ENCODE measurements at regions not wholly inside any gene's neighbourhood (a gene's known extent, or its start where the extent isn't known, plus 50 kb on each side); places are given as distances from the start of the nearest gene placed in this dataset.

DNA sequence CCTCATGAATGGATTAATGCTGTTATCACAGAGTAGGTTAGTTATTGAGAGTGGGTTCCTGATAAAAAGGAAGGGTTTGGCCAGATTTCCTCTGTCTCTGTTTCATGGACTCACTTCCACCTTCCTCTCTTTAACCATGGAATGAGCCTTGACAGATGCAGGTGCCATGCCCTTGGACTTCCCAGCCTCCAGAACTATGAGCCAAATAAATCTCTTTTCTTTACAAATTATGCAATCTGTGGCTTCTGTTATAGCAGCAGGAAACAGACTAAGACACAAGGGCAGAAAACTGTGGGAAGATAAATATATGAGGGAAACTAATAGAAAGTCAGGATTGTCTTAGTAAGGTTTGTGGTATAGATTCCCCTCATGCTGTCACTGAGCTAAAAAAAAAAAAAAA lies 106.5 kb downstream of the QRSL1 start:
- no peak overlapping the region for H3K27ac ChIP-seq (ENCODE audit: low read length)
- no peaks in the 10 kb centered on the region for H3K27me3 ChIP-seq (ENCODE audit: insufficient read depth, low read length)
- no peaks in the 10 kb centered on the region for H3K4me1 ChIP-seq (ENCODE audit: insufficient read depth, low read length)
- no peaks in the 10 kb centered on the region for H3K36me3 ChIP-seq (ENCODE audit: insufficient read depth, low read depth, low read length)
- no peak overlapping the region for H3K4me3 ChIP-seq (ENCODE audit: low read length)
- H3K9me3 ChIP-seq (ENCODE audit: insufficient read depth, low read depth, low read length) = no peaks in the 10 kb centered on the region
- no peak overlapping the region for H3K9ac ChIP-seq (ENCODE audit: low read depth, low read length)

DNA sequence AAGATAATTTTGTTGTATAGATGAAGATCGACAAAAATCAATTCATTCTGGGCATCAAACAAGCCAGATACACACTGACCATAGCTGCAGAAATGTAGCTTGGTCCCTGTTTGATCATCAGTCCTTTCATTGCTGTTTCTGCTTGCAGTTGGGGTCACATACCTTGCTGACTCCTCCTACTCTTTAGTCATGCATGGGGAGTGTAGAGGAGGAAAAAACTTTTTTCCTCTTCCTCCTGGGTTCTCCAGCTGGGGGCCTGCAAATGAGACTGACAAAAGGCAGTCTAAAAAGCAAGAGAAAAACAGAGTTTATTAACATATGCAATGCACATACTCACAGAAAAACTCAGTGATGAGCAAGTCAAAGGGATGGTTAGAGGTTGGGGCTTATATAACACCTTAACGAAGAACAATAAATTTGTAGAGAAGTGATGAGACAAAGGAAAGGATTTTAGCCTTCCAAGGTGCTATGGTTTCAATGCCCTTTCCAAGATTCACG lies 105.8 kb downstream of the QRSL1 start:
- Histone ChIP-seq H3K9ac (ENCODE audit: low read depth, low read length) (no peak overlapping the region), H3K4me3 (ENCODE audit: low read length) (no peak overlapping the region), H3K4me1 (ENCODE audit: insufficient read depth, low read length) (no peaks in the 10 kb centered on the region), H3K36me3 (ENCODE audit: insufficient read depth, low read depth, low read length) (no peaks in the 10 kb centered on the region), H3K27ac (ENCODE audit: low read length) (no peak overlapping the region), H3K9me3 (ENCODE audit: insufficient read depth, low read depth, low read length) (no peaks in the 10 kb centered on the region), H3K27me3 (ENCODE audit: insufficient read depth, low read length) (no peaks in the 10 kb centered on the region)

DNA sequence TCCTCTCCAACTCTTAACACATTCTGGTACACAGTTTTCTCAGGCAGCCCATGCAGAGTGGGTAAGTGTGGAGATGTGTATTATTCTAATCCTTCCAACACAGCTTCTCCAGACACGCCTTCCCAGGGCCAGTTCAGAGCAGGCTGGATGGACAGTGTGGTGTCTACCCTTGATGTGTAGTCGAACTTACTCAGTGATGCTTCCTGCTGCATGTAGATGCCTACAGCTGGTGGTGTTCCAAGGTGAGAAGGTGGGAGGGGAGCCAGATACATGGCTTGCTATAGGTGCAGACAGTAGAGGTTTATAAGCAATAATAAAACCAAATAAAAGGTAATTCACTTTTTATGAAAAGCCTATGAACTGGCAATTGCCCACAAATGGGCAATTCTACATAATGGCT lies 104.0 kb downstream of the QRSL1 start:
- no peak overlapping the region for H3K27ac ChIP-seq (ENCODE audit: low read length)
- H3K4me1 ChIP-seq (ENCODE audit: insufficient read depth, low read length) = no peaks in the 10 kb centered on the region
- H3K4me3 ChIP-seq (ENCODE audit: low read length) = no peak overlapping the region

DNA sequence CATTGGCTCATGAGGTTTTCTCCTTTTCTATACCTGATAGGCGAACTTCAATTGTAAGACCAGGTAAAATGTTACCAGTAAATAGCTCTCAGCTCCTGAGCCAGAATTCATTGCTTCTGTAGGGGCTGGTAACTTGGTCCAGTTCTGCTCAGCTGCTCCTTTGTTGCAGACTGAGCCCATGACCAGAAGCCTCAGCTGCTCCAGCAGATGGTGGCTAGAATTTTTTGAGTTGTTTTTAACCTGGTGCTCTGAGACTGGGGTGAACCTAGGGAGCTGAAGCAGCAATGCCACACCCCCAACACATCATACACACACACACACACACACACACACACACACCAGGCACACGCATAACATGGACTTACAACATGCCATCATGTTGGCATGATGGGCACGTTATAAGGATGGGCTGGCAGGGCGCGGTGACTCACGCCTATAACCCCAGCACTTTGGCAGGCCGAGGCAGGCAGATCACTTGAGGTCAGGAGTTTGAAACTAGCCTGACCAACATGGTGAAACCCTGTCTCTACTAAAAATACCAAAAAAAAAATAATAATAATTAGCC lies 103.1 kb downstream of the QRSL1 start:
- no peaks in the 10 kb centered on the region for H3K36me3 ChIP-seq (ENCODE audit: insufficient read depth, low read depth, low read length)
- no peaks in the 10 kb centered on the region for H3K9me3 ChIP-seq (ENCODE audit: insufficient read depth, low read depth, low read length)
- no peaks in the 10 kb centered on the region for H3K27me3 ChIP-seq (ENCODE audit: insufficient read depth, low read length)
- no peak overlapping the region for H3K27ac ChIP-seq (ENCODE audit: low read length)
- H3K4me3 ChIP-seq (ENCODE audit: low read length) = no peak overlapping the region
- no peaks in the 10 kb centered on the region for H3K4me1 ChIP-seq (ENCODE audit: insufficient read depth, low read length)
- H3K9ac ChIP-seq (ENCODE audit: low read depth, low read length) = no peak overlapping the region

More for the DNA sequence above, 104.0 kb downstream of the QRSL1 start:
- Histone ChIP-seq H3K36me3 (ENCODE audit: insufficient read depth, low read depth, low read length) (no peaks in the 10 kb centered on the region), H3K27me3 (ENCODE audit: insufficient read depth, low read length) (no peaks in the 10 kb centered on the region), H3K9me3 (ENCODE audit: insufficient read depth, low read depth, low read length) (no peaks in the 10 kb centered on the region), H3K9ac (ENCODE audit: low read depth, low read length) (no peak overlapping the region)

DNA sequence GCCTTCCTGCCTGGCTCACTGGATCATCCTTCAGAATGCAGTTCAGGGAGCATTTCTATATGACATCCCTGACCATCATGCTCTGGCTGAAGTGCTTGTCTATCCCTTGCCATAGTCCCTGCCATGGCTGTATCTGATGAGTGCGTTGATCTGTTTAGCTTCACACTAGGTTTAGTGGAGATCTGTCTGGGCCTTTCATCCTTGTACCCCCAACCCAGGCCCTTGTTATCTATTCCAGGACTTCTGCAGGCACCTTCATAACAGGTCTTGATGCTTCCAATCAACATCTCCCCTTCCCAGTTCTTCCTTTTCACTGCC lies 102.4 kb downstream of the QRSL1 start:
- Histone ChIP-seq H3K36me3 (ENCODE audit: insufficient read depth, low read depth, low read length) (no peaks in the 10 kb centered on the region), H3K9ac (ENCODE audit: low read depth, low read length) (no peak overlapping the region), H3K4me1 (ENCODE audit: insufficient read depth, low read length) (no peaks in the 10 kb centered on the region), H3K4me3 (ENCODE audit: low read length) (no peak overlapping the region), H3K27ac (ENCODE audit: low read length) (no peak overlapping the region), H3K27me3 (ENCODE audit: insufficient read depth, low read length) (no peaks in the 10 kb centered on the region), H3K9me3 (ENCODE audit: insufficient read depth, low read depth, low read length) (no peaks in the 10 kb centered on the region)

DNA sequence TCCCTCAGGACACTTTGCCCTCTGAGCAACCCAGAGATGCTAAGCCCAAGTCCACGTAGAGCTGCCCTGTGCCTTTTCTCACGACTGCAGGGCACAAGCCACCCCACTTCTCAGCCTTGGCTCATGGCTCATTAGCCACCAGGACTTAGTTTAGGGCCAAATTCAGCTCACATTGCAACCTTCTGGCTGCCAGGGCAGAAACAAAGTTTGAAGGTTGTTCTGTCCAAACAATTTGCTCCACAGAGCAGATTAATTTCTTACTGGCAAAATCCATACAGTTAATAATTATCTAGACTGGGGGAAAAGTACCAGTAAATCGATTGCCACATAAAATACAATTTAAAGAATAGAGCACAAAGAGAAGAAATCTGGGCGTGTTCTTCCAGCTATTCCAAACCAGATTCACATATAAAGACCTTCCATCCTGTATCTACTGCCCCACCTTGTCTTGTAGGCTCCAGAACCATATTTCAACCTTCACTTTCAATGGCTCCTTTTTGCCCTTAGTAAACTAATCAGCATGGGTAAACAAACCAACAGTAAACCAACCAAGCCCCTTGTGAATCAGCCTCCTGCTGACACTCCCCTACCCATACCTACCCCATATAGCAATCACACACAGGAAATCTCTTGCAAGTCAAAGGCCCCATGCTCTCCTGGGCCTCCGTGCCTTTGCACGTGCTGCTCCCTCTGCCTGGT lies 101.9 kb downstream of the QRSL1 start:
- no peak overlapping the region for H3K9ac ChIP-seq (ENCODE audit: low read depth, low read length)

DNA sequence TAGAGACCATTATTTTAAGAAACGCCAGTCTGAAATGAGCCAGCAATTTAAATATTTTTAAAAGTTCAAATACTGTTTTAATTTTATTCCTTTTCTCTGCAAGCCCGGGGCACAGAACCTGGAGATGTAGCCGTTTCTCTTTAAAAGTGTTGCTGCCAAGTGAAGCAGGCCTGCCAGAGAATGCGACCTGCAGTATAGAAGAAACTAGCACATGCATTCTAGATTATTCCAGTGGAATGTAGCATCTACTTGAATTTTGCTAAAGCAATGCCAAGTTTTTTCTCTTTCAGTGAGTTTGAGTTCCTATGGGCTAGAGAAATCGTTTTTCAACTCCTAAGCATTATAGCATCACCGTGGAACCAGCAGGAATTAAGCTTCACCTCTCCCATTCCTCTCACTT lies 101.3 kb downstream of the QRSL1 start:
- Histone ChIP-seq H3K4me3 (ENCODE audit: low read length) (no peak overlapping the region), H3K9me3 (ENCODE audit: insufficient read depth, low read depth, low read length) (no peaks in the 10 kb centered on the region), H3K4me1 (ENCODE audit: insufficient read depth, low read length) (no peaks in the 10 kb centered on the region), H3K27ac (ENCODE audit: low read length) (no peak overlapping the region), H3K27me3 (ENCODE audit: insufficient read depth, low read length) (no peaks in the 10 kb centered on the region), H3K36me3 (ENCODE audit: insufficient read depth, low read depth, low read length) (no peaks in the 10 kb centered on the region), H3K9ac (ENCODE audit: low read depth, low read length) (no peak overlapping the region)

More for the DNA sequence above, 101.9 kb downstream of the QRSL1 start:
- H3K27ac ChIP-seq (ENCODE audit: low read length) = no peak overlapping the region
- H3K4me1 ChIP-seq (ENCODE audit: insufficient read depth, low read length) = no peaks in the 10 kb centered on the region
- H3K27me3 ChIP-seq (ENCODE audit: insufficient read depth, low read length) = no peaks in the 10 kb centered on the region
- no peaks in the 10 kb centered on the region for H3K36me3 ChIP-seq (ENCODE audit: insufficient read depth, low read depth, low read length)
- no peaks in the 10 kb centered on the region for H3K9me3 ChIP-seq (ENCODE audit: insufficient read depth, low read depth, low read length)
- no peak overlapping the region for H3K4me3 ChIP-seq (ENCODE audit: low read length)

DNA sequence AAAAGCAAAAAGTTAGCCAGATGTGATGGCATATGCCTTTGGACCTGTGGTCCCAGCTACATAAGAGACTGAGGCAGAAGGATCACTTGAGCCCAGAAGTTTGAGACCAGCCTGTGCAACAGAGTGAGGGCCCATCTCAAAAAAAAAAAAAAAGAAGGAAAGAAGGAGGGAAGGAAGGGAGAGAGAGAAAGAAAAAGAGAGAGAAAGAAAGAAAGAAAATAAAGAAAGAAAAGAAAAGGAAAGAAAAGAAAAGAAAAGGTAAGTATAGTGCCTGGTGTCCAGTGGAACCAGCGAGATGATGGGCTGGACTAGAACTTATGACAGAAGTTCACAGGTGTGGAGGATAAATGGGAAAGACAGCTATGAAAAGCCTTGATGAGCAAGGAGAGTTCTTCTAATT lies 100.9 kb downstream of the QRSL1 start:
- no peaks in the 10 kb centered on the region for H3K36me3 ChIP-seq (ENCODE audit: insufficient read depth, low read depth, low read length)
- no peaks in the 10 kb centered on the region for H3K27me3 ChIP-seq (ENCODE audit: insufficient read depth, low read length)
- no peak overlapping the region for H3K9ac ChIP-seq (ENCODE audit: low read depth, low read length)
- H3K4me1 ChIP-seq (ENCODE audit: insufficient read depth, low read length) = no peaks in the 10 kb centered on the region
- no peak overlapping the region for H3K27ac ChIP-seq (ENCODE audit: low read length)
- no peak overlapping the region for H3K4me3 ChIP-seq (ENCODE audit: low read length)
- no peaks in the 10 kb centered on the region for H3K9me3 ChIP-seq (ENCODE audit: insufficient read depth, low read depth, low read length)

DNA sequence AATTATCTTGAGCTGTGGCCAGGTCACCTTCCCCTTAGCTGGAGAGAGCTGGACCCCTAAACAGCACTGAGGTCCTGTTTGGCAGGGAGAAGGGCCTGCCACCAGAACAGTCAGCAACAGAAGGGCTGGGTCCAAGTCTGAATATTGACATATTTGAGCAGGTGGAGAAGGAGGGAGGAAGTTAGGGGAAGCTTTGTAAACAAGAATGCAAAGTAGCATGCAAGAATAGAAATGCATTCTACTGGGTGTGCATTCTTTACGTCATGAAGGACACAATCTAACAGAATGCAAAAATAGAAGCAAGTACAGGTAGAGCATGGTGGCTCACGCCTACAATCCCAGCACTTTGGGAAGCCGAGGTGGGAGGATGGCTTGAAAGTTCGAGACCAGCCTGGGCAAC lies 100.5 kb downstream of the QRSL1 start:
- H3K27ac ChIP-seq (ENCODE audit: low read length) = no peak overlapping the region
- no peaks in the 10 kb centered on the region for H3K27me3 ChIP-seq (ENCODE audit: insufficient read depth, low read length)
- H3K4me1 ChIP-seq (ENCODE audit: insufficient read depth, low read length) = no peaks in the 10 kb centered on the region
- H3K36me3 ChIP-seq (ENCODE audit: insufficient read depth, low read depth, low read length) = no peaks in the 10 kb centered on the region
- H3K9me3 ChIP-seq (ENCODE audit: insufficient read depth, low read depth, low read length) = no peaks in the 10 kb centered on the region
- H3K4me3 ChIP-seq (ENCODE audit: low read length) = no peak overlapping the region
- no peak overlapping the region for H3K9ac ChIP-seq (ENCODE audit: low read depth, low read length)

DNA sequence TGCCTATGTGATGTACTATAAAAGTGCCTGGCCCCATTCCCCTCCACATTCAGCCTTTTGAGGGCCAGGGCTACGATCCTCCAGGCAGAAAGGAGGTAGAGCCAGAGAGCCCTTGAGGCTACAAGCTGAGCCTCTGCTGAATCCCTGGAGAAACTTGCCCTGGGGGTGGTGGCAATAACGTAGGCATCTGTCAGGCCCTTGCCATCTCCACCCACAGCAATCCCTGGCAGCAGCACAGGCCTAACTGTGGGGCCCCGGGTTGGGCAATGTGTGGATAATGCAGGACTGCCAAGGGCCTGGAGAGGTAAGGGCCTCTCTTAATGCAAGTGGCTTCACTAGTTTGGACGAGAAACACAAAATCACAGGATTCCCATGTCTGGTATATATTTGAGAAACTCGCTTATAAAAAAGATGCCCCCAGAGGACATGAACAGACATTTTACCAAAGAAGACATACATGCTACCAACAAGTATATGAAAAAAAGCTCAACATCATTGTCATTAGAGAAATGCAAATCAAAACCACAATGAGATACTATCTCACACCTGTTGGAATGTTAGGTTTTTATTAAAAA lies 99.0 kb downstream of the QRSL1 start:
- H3K36me3 ChIP-seq (ENCODE audit: insufficient read depth, low read depth, low read length) = no peaks in the 10 kb centered on the region
- no peaks in the 10 kb centered on the region for H3K9me3 ChIP-seq (ENCODE audit: insufficient read depth, low read depth, low read length)
- no peaks in the 10 kb centered on the region for H3K4me1 ChIP-seq (ENCODE audit: insufficient read depth, low read length)
- H3K27me3 ChIP-seq (ENCODE audit: insufficient read depth, low read length) = no peaks in the 10 kb centered on the region
- no peak overlapping the region for H3K4me3 ChIP-seq (ENCODE audit: low read length)
- no peak overlapping the region for H3K9ac ChIP-seq (ENCODE audit: low read depth, low read length)
- H3K27ac ChIP-seq (ENCODE audit: low read length) = no peak overlapping the region

DNA sequence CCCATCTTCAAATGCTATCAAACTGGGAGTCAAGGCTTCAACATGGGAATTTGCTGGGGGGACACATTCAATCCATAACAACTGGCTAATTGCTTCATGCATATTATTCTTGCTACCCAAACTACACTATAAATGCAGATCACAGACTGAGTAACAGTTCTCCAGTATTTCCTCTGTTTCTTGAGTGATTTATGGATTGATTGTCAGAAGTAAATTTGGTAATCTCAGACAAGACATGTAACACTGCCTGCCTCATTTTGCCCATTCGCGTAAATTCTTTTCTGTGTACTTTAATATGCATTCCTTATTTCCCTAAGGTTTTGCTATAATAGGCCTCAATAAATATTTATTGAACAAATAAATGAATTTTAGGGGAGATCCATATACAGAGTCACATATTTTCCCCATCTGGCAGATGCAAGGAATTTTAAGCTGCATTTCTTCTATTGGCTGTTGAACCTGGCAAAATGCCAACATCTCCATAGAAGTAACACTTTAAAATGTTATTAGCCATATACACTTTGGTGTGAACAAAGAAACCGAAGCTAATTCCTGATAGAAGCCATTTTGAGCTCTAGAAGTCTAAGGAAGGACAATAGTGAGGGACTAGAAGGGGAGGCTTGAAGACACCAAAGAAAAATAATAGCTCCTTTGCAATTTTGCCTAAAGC lies 98.2 kb downstream of the QRSL1 start:
- H3K36me3 ChIP-seq (ENCODE audit: insufficient read depth, low read depth, low read length) = no peaks in the 10 kb centered on the region
- H3K9me3 ChIP-seq (ENCODE audit: insufficient read depth, low read depth, low read length) = no peaks in the 10 kb centered on the region
- H3K9ac ChIP-seq (ENCODE audit: low read depth, low read length) = no peak overlapping the region
- no peak overlapping the region for H3K27ac ChIP-seq (ENCODE audit: low read length)
- no peaks in the 10 kb centered on the region for H3K4me1 ChIP-seq (ENCODE audit: insufficient read depth, low read length)
- H3K4me3 ChIP-seq (ENCODE audit: low read length) = no peak overlapping the region
- H3K27me3 ChIP-seq (ENCODE audit: insufficient read depth, low read length) = no peaks in the 10 kb centered on the region

DNA sequence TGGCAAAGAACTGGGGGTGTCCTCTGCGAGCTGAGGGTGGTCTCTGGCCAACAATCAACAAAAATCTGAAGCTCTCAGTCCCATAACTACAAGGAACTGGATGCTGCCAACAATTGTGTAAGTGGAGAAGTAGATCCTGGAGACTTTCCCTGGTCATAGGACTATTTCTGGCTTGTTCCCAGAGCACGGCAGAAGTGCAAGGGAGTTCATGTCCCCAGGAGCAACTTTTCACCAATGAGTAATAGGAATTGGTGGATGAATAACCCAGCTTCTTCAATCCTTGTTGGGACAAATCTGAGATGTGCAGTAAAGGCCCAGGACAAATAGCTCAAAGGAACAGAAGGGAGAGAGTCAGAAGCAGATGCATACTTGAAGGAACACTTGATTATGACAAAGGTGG lies 95.5 kb downstream of the QRSL1 start:
- Histone ChIP-seq H3K36me3 (ENCODE audit: insufficient read depth, low read depth, low read length) (no peaks in the 10 kb centered on the region), H3K27me3 (ENCODE audit: insufficient read depth, low read length) (no peaks in the 10 kb centered on the region), H3K4me1 (ENCODE audit: insufficient read depth, low read length) (no peaks in the 10 kb centered on the region), H3K9ac (ENCODE audit: low read depth, low read length) (no peak overlapping the region), H3K4me3 (ENCODE audit: low read length) (no peak overlapping the region), H3K9me3 (ENCODE audit: insufficient read depth, low read depth, low read length) (no peaks in the 10 kb centered on the region), H3K27ac (ENCODE audit: low read length) (no peak overlapping the region)
